Stromal cell of bone marrow (primary cell): ENCODE measurements at regions not wholly inside any gene's neighbourhood (a gene's known extent, or its start where the extent isn't known, plus 50 kb on each side); places are given as distances from the start of the nearest gene placed in this dataset.
A peak's percentile ranks its signal among the peaks of the same experiment; 100 is the strongest.

Experiments
- DNase-seq: peaks from one replicate; pipeline ENCODE4 v3.0.0-alpha.2; 2012; ENCODE audit warnings: low read depth

DNA sequence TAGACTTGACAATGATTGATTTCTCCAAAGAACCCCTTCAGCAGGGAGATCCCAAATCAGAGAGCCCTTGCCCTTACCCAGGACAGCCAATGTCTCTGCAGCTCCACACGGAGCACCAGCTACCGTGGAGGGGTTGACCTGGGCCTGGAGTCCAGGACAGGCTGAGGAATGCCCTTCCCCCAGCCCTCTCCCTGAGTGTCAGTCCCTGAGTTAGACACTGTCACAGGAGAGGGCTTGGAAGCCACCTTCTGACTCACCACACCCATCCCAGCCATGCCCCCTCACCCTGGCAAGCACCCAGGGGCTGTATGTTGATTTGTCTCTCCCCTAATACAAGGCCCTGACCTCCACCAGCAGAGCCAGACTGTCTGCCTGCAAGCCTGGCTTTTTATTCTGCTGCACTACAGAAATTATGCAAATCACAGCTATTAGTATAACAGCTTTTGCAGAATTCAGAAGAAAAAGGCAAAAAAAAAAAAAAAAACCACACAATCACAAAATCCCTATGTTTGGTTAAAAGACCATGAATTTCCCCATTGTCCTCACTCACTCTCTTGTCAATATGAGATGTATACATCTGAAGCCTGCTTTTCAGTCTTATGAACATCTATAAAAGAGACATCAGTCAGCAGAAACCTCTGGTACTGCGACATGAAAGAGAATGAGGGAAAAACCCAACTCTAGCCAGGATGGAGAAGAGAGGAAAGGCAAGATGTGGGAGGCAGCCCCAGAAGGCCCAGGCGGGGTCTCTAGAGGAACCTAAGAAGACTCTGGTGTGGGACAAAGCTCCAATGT is 240.7 kb downstream of the UQCRFS1 start:
- no peak for DNase-seq

- no peak for DNase-seq
These were observed 241.4 kb downstream of the UQCRFS1 start for GRCh38 chr19:28971513-28971912.

DNA sequence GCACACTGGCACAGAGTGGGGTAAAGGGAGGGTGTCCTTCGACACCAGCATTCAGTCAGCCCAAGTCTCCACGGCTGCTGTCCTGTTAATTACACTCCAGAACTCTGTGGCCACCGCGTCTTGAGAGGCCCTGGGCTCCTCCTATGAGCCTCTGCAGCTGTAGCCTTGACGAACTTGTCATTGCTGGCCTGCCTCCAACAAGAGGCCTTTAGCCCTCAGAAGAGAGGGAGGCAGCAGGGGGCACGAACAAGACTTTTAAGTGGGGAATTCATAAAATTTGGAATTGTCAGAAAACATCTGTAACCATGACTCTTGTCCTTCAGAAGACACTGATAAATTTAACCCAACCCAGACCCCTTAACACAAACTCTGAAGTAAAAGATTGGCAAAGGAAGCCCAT is 241.9 kb downstream of the UQCRFS1 start:
- no peak for DNase-seq

- no peak for DNase-seq
These were observed 244.2 kb downstream of the UQCRFS1 start for GRCh38 chr19:28968721-28969120.

DNA sequence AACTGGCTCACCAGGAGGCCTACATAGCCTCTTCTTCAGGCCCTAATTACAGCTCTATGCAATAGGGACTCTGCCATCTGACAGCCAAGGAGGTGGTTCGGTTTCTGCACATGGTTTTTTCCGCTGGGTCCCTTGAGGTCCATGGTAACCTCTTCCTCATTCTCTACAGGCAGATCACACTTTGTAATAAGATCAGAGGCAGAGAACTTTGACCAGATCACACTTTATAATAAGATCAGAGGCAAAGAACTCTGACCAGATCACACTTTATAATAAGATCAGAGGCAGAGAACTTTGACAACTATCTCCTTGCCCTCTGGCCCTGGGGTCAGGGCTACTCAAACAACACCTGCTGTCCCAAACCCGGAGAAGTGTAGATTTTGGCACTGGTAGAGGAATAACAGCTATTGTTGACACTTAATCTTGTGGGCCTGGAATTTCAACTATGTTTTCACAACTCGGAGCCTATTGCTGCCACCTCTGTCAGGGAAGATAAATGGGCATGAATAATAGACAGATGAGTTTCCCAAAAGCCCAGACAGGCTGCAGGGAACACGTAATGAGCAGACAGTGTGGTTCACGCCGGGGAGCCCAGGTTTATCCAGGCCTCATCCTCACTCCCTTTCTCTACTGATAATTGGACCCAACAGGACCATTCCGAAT is 246.1 kb downstream of the UQCRFS1 start:
- no peak for DNase-seq

GRCh38 chr19:28964500-28964899 is 248.5 kb downstream of the UQCRFS1 start:
- no peak for DNase-seq

- DNase-seq: no peak
These were observed 249.3 kb downstream of the UQCRFS1 start for GRCh38 chr19:28963486-28964250.

DNA sequence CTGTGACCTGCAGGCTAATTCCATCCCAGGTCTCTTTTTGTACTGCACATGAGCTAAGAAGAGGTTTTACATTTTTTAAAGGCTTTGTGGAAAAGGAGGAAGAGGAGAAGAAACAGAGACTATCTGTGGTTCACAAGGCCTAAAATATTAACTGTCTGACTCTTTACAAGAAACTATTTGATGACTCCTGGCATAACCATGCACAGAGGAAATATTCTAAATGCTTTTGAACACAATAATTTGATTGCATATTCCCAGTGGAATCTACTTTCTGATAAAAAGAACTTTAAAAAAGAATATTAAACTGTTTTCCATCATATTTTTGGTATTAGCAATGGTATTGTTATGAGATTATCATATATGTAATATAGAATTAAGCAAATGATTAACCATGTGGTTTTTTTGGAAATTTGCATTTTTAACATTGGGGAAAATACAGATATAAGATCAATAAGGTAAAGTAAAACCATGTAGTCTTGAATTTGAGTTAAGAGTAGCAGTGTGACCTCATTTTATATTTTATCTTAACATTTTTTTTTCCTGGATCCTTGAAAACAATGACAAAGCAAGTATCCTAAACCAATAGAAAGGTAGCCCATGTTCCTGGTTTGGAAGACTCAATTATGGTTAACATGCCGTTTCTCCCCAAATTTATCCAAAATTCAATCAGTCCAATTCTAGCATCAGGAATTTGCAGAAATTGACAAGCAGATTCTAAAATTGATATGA is 251.0 kb downstream of the UQCRFS1 start:
- no peak for DNase-seq

GRCh38 chr19:28960986-28961705 is 251.8 kb downstream of the UQCRFS1 start:
- peak; percentile 43 for DNase-seq

GRCh38 chr19:28960586-28960985 is 252.4 kb downstream of the UQCRFS1 start:
- DNase-seq: no peak

DNA sequence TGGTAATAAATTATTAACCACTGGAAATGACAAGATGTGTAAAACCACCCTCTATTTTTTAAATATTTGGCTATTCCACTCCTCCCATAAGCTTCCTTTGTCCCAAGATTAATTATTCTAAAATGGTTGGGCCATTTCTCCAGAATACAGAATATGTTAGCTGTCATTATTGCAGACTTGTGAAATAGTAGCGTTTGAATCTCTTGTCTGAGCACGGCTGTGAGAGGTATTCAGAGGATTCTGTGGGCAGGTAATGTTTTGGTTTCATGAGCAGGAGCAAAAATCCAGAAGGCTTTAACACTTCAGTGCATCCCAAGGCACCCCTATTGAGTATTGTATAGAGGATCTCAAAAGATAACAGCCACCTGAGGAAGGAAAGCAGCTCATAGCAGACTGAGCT is 256.0 kb downstream of the UQCRFS1 start:
- DNase-seq: no peak

DNA sequence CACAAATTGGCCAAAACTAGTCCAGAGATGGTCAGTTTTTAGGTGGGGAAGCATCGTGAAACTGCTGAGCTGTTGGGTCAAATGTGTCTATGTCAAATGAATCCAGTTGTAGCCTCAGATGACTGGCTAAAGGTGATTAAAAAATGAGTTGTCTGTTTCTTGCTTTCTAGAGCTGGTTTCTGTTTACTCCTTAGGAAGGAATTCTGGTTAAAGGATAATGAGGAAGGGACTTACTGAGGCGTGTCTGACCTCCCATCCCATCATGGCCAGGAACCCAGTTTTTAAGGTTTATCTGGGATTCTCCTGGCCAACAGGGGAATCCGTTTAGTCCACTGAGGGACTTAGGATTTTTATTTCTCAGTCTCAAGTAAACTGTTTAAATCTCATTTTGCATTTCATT is 256.5 kb downstream of the UQCRFS1 start:
- no peak for DNase-seq

GRCh38 chr19:28949535-28949934 is 263.4 kb downstream of the UQCRFS1 start:
- no peak for DNase-seq

DNA sequence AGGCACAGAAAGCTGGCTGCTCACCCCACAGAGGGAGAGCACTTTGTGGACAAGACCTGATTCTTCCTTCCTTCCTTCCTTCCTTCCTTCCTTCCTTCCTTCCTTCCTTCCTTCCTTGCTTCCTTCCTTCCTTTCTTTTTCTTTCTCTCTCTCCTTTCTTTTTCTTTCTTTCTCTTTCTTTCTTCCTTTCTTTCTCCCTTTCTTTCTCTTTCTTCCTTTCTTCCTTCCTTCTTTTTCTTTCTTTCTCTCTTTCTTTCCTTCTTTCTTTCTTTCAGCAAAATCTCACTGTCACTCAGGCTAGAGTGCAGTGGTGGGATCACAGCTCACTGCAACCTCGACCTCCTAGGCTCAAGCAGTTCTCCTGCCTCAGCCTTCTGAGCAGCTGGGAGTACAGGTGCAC is 263.9 kb downstream of the UQCRFS1 start:
- no peak for DNase-seq

DNA sequence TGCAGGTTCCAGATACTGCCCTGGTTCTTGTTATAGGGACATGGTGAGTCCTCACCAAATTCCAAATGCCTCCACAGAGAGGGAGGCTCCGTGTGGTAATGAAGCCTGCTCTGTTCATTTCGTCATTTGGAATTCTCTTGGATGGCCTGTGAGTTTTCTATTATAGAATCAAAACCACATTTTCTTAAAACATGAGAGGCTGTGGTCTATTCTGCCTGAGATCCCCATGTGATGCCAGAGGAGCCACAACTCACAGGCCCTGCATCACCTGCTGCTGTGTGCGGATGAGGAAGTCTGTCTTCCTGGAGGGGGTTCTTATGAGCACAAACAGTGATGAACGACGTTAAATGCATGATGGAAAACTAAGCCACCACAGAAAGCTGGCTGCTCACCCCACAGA is 264.4 kb downstream of the UQCRFS1 start:
- DNase-seq: no peak

DNA sequence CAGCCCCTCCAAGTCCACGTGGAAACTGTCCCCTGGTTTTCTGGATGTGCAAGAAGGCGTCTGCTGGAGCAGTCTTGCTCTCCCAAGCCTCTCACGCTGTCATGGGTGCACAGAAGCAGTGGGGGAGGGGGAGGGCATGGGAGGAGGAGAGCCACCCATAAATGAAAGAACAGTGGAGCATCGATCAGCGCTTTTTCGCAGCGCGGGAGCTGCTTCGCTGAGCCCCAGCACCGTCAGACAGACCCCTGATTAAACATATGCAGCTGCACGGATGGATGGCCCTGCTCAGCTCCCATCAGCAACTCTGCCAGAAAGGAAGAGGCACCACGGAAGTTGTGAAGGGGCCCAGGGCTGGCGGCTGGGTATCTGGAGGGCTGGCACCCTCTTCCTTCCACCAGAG is 264.9 kb downstream of the UQCRFS1 start:
- DNase-seq: no peak

DNA sequence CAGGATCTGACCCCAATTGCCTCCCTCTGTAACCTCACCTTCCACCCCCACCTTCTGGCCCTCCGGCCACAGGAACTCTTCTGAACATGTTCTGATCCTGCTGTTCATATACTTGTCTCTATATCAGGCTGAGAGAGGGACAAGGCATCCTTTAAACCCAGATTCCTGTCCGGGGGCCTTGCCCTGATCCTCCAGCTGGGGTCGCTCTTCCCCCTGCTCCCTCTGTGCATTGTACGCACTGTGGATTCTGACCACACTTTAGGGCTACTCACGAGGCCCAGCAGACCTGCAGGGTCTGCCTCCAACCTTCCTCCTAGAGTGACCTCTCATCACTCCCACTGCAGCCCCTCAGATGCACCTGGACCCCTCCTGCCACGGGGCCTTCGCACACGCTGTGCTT is 269.3 kb downstream of the UQCRFS1 start:
- no peak for DNase-seq

GRCh38 chr19:28941833-28942232 is 271.1 kb downstream of the UQCRFS1 start:
- DNase-seq: no peak

DNA sequence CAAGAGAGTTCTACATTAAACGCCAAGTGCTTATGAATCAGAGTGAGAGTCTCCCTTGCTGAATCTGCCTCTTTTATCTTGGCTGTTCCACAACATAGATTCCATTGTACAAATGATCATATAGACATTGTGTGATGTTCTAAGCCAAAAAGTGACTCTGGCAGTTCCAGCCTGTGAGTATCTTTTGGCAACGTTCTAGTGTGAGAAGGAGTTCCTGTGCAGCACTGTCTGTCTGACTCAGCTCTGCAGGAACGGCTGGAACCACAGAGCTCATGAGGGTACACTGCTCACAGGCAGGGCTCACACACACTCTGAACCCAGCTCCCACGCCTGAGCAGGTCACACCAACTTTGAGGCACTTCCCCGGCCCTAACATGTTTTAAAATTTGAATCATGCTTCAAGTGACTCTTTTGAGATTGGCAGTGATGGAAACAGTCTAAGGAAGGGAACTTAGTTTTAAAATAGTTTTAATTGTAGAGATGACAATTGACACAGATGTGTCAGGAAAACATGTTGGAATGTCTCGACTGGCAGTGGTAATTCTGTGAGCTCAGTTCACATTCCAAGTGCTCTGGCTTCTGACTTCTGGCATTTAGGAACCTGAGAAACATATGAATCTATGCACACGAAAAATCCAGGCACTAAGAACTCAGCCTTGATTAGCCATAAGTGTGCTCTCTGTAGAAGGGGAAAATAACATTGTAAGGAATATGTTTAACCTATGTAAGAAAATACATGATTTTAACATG is 272.0 kb downstream of the UQCRFS1 start:
- DNase-seq: peak; percentile 59

GRCh38 chr19:28939236-28939635 is 273.7 kb downstream of the UQCRFS1 start:
- no peak for DNase-seq

- DNase-seq: no peak
These were observed 276.9 kb downstream of the UQCRFS1 start for GRCh38 chr19:28936001-28936400.
